ENCODE measurements at regions not wholly inside any gene's neighbourhood (a gene's known extent, or its start where the extent isn't known, plus 50 kb on each side); places are given as distances from the start of the nearest gene placed in this dataset.

GRCh38 chr12:19064713-19065112, 64.8 kb upstream of the PLEKHA5 start:
- no peak for DNase-seq

GRCh38 chr12:19065223-19065622, 64.3 kb upstream of the PLEKHA5 start:
- DNase-seq = no peak

GRCh38 chr12:19065871-19066270, 63.7 kb upstream of the PLEKHA5 start:
- no peak for DNase-seq

- DNase-seq = no peak
Measured at GRCh38 chr12:19066475-19067001, 63.0 kb upstream of the PLEKHA5 start.

GRCh38 chr12:19068137-19068536, 61.4 kb upstream of the PLEKHA5 start:
- no peak for DNase-seq

GRCh38 chr12:19070341-19070740, 59.2 kb upstream of the PLEKHA5 start:
- DNase-seq = no peak

- DNase-seq = no peak
Measured at GRCh38 chr12:19074700-19075099, 54.8 kb upstream of the PLEKHA5 start.

- no peak for DNase-seq
Measured at GRCh38 chr12:19075711-19076340, 53.7 kb upstream of the PLEKHA5 start.

Data from activated CD4-positive, alpha-beta T cell treated with anti-CD3 and anti-CD28 coated beads, Interleukin-2, Interleukin-6, amounts not matched to agents 100 ng/mL and 50 ng/mL, durations not matched to agents 16 hours and 8 hours (primary cell).